ENCODE measurements at regions not wholly inside any gene's neighbourhood (a gene's known extent, or its start where the extent isn't known, plus 50 kb on each side); places are given as distances from the start of the nearest gene placed in this dataset.

DNA sequence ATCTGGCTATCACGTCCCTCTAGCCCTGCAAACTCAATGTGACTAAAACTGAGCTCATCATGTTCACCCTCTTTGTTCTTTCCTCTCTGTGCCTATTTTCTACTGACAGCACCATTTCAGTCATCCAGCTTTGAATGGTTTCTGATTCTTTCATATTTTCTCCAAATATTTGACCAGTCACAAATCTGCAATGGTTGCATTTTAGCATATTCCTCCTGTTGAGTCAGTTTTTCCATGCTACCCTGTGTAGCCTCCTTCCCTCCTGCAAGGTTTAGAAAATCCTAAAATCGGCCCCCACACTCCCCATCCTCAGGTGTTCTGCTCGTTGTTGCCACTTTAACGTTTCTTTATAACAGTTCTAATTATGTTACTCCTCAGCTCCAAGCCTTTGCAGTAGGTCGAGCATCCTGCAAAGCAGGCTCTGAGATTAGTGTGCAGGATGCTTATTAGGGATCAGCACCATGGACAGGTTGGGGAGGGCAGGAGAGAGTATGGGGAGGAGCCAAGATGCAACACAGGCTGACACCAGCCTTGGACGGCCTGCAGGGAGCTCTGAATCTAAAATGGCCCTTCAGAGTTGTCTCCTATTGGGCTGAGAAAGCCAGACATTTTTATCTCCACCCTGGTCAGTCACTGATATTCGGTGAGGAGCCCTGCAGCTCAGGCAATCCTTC is 531.0 kb upstream of the COBL start:
- TF ChIP-seq CTCF (IDR thresholded peaks at IDR 0.05) (no peak), POLR2A (IDR thresholded peaks at IDR 0.05) (no peak)

All from testis (tissue), 2 donors.